22Rv1 (cell line): ENCODE measurements at regions not wholly inside any gene's neighbourhood (a gene's known extent, or its start where the extent isn't known, plus 50 kb on each side); places are given as distances from the start of the nearest gene placed in this dataset.

Source experiments
- H3K27ac ChIP-seq: fragments of 450-650 bp; 2 replicates; pipeline ENCODE4 v1.5.1; 2017
- CTCF ChIP-seq: fragments of 450-650 bp; IDR thresholded peaks from 2 replicates; pipeline ENCODE4 v1.5.1; 2017; ENCODE audit warnings: mild to moderate bottlenecking
- ZFX ChIP-seq: fragments of 450-650 bp; IDR thresholded peaks from 2 replicates; pipeline ENCODE4 v1.6.1; 2017; ENCODE audit warnings: antibody characterized with exemption, borderline replicate concordance

GRCh38 chr5:130727830-130728229 lies 437.2 kb downstream of the HINT1 start:
- TF ChIP-seq ZFX (no peak), CTCF (no peak)
- no peak overlapping the region for H3K27ac ChIP-seq

GRCh38 chr5:130724658-130725057 lies 440.4 kb downstream of the HINT1 start:
- no peak overlapping the region for H3K27ac ChIP-seq
- TF ChIP-seq ZFX (no peak), CTCF (no peak)

GRCh38 chr5:130720355-130720754 lies 444.7 kb downstream of the HINT1 start:
- H3K27ac ChIP-seq = no peak overlapping the region
- no peak for TF ChIP-seq ZFX
- TF ChIP-seq CTCF = peak; percentile 83

GRCh38 chr5:130715541-130715940 lies 449.5 kb downstream of the HINT1 start:
- TF ChIP-seq CTCF = no peak
- TF ChIP-seq ZFX = no peak
- no peak overlapping the region for H3K27ac ChIP-seq

GRCh38 chr5:130714200-130714599 lies 450.9 kb downstream of the HINT1 start:
- TF ChIP-seq CTCF (no peak), ZFX (no peak)
- no peak overlapping the region for H3K27ac ChIP-seq

- no peak overlapping the region for H3K27ac ChIP-seq
- TF ChIP-seq ZFX (no peak), CTCF (no peak)
These were observed 452.7 kb downstream of the HINT1 start for GRCh38 chr5:130712324-130712723.

- TF ChIP-seq CTCF (no peak), ZFX (no peak)
- H3K27ac ChIP-seq = no peak overlapping the region
These were observed 454.5 kb downstream of the HINT1 start for GRCh38 chr5:130710596-130710995.
